HG03439 (cell line): ENCODE measurements at regions not wholly inside any gene's neighbourhood (a gene's known extent, or its start where the extent isn't known, plus 50 kb on each side); places are given as distances from the start of the nearest gene placed in this dataset.
"Not testable (repeated sequence)": the region's sequence is repeated elsewhere in the genome, so short reads cannot be mapped to it uniquely, and the experiment has no call there.

Experiments used
- ATAC-seq: cut with Tn5 transposase; IDR thresholded peaks from one replicate; pipeline ENCODE4 v1.9.1; 2021; ENCODE audit warnings: mild to moderate bottlenecking, moderate library complexity; ENCODE audit not compliant: unreplicated experiment

DNA sequence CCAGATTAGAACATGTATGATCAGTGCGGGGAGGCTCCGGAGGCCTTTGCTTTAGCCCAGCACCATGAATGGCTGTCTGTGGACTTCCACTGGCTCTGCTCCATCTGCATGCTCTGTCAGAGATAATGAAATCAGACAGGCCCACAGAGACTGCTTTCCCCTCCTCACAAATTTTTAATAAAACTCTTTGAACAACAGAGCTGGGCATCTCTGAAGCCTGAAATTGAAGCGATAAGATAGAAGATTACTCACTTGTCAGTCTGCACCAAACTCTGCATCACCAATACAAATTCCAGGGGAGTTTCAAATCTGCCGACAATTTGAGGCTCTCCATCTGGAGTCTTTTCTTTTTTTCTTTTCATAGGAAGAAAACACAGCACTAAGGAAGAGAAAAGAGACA, 110.0 kb downstream of the DYRK2 start:
- no peak for ATAC-seq

DNA sequence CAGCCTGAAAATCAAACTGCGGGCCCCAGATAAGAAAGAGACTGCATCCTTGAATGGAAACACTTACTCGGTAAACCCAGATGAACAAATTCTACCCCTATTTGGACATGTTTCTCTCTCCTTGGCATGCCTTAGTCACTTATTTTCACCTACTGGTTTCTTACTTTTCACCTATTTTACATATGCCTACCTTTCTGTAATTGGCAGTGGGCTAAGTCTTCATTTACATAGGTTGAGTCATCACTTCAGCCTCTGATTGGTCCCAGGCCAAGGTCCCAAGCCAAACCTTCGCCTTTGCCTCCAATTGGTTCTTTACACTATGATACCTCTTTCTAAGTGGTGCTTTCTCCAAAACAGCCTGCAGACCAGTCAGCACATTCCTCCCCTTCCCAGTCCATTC, 111.3 kb downstream of the DYRK2 start:
- ATAC-seq: no peak

DNA sequence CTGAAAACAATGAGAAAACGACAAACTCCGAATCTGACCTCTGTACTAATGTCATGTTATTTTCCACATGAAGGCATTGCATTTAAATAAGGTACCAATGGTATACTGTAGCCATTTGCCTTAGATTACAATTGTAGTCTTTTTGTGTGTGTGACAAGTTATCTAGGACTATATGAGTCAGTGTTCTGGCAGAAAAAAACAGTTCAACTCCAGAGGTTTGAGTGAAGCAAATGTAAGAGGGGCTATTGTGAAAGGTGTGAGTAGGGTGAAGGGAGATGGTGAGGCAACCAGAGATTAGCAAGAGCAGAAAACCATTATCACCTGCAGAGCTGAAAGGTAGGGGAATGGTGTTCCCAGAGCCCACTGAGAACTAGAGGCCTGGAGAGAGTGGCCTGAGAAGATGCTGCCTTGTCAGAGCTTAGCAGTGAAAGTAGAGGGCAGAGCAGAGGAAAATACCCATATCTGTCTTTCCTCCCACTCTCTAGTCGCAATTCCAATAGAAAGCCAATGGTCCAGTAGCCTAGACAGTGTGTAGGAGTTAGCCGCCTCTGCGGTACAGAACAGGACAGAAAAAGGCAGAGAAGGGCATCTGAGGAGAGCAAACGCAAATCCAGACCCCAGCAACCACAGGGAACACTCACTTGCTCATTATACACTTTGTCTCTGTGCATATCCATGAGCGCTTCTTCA, 112.2 kb downstream of the DYRK2 start:
- no peak for ATAC-seq

DNA sequence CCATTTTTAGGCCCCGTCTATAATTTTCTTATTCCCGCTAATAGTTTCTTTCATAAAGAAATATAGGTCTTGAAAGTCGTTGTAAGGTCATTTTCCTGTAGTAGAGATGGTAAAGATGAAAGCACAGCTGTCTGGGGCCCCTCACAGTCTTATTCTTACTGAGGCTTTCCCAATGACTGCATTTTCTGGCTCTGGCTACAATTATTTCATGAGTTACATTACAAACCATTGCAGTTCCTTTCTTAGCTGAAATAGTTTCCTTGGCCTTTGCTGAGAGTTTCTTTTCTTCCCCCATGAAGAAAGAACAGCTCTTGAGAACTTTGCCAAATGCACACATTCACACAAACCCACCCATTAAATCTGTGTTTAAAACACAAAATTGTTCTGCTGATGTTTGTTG, 113.0 kb downstream of the DYRK2 start:
- no peak for ATAC-seq

DNA sequence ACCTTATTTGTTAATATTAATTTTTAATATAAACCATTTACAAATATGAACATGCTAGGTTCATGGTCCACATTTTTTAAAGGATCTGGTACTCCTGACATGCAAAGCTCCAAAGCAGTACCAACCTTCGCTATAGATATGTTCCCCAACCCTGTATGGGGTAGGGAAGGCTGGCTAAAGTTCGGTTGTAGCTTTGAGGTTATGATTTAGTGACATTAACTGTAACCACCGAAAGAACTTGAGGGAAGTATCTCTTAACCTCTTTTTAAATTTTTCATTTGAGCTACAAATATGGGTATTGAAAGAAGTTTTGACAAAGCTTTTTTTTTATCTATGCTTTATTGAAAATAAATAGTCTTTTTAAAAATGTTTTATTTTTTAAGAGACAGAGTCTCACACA, 115.5 kb downstream of the DYRK2 start:
- ATAC-seq: no peak

DNA sequence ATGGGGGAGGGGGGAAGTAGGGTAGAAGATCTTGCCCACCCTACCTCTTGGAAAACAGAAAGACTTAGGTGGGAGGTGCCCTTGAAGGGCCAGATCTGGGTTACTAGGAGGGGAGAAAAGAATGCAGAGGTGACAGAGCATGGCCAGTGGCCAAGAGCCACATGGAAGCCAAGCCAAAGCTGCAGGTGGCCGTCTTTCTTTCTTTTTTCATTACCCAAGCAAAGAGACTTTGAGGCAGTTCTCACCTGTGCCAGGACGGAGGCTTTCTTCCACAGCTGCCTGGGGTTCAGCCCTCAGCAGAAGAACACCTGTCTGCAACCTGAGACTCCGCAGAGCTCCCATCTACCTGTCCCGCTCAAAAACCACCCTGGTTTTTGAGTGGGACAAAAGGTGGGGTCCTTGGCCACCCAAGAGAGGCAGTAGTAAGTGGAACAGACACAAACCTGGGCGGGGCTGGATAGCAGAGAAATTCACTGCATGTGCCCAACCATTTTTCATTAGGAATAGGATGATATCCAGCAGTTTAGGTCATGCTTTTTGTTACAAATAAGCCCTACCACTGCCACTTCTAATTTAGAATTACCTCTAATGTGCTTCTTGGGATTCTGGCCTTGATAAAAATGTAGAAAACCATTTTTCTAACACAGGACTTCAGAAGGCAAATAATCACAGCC, 116.5 kb downstream of the DYRK2 start:
- ATAC-seq: no peak

DNA sequence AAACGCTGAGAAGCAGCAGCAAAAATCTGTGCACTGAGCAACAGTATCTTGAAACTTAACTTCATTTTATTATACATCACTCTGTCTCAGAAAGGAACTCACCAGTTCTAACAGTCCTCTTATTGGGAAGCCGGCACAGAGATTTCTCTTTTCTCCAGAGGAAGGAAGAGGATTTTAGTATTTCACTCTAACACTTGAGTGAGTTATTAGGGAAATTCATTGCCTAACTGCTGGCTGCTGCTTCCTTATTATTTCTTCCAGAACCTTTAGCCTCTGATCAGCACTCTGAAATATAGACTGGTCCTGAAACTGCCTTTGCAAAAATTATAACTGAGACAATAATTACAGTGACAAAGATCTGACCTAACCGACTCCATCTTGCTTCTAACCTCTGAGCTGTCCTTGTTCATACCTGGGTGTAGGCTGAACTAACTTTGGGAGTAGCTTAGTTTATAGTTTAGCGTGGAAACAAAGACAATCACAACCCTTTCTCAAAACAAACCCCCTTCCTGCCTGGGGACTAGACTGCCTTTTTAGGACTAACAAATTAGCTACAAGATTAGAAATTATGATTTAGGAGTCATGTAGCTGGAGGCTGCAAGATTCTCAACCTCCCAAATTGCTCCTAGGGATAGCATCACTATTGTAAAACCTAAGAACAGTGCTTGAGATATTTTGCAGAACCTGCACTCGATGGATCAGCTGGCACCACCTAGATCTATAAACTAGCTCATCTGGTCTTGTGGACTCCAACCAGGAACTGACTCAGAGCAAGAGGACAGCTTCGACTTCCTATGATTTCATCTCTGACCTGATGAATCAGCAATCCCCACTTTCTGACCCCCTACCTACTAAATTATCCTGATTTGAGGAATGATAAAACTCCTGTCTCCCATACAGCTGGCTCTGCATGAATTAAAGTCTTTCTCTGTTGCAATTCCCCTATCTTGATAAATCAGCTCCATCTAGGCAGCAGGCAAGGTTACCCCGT, 117.5 kb downstream of the DYRK2 start:
- no peak for ATAC-seq

DNA sequence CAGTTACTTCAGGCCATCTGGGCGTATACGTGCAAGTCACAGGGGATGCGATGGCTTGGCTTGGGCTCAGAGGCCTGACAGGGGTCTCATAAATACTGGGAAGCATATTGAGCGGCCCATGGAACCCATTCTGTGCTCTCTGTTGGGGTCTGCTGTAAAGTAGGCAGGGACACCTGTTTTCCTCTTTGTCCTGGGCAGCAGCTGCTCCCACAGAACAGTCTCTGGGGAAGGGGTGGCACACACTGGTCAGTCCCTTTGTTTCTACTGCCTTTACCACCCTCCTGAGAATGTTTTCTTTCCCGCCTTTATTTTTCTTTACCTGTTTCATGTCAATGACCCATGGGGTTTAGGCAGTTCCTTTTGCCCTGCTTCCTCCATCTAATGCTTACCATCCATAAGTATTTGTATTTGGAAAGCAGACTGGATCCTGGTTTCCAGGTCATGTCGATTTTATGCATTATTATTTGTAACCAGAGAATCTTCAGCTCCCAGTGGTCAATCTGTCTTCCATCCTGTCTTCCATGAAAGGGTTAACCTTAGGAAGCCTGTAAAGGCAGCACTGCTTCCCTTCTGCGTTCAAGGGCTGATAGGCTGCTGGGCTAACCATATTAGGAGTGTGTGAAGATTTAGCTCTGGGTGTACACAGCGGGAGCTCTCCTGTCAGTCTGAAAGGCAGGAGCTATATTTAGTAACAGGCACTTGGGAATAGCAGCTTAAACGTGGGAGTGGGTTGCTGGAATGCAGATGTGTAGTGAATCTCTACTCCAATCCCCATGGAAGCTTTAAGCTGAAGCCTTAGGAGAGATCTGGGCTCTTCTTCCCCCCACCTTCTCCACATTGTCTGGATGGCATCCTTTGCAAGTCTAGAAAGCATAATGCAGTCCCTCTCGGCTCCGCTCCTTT, 124.0 kb downstream of the DYRK2 start:
- no peak for ATAC-seq

DNA sequence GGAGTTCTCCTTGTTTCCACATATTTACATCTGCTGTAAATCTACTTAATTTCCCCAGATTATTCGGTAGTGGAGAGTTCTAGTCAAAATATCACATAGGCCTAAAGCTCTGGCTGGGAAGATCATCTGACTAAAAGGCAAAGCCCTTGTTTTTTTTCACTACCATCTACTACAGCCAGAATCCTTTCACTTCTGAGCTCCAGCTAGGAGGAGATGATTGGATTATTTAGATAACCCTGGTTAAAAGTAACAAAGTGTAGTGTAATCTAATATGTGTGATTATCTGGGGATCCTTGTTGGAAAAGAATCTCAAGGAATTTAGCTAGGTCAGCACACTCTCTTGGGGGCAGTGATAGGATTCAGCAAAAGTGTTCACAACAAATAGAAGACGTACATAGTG, 125.4 kb downstream of the DYRK2 start:
- ATAC-seq: no peak

DNA sequence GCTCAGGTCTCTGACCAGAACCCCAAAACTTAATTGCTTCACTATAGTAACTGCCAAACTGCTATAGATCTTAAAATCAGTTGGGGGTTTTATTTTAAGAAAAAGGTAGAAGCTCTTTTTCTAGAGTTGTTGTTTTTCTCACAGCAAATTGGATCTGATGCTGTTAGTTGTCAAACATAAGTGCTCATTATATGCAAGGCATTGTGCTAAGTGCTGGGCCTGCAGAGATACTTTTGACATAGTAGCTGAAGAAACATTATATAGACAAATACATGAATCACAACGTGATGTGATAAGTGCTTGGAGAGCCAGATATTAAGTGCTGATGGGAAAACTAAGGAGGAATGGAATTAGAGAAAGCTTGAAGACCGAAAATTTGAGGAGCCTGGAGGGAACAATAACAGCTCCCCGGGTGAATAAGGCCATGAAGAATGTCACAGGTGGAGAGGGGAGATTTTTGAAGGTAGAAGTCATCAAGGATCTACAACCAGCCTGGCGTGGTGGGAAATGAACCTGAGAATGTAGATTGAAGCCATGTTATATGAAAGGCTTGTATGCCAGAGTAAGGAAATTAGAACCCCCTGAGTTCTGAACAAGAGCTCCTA, 126.5 kb downstream of the DYRK2 start:
- no peak for ATAC-seq

DNA sequence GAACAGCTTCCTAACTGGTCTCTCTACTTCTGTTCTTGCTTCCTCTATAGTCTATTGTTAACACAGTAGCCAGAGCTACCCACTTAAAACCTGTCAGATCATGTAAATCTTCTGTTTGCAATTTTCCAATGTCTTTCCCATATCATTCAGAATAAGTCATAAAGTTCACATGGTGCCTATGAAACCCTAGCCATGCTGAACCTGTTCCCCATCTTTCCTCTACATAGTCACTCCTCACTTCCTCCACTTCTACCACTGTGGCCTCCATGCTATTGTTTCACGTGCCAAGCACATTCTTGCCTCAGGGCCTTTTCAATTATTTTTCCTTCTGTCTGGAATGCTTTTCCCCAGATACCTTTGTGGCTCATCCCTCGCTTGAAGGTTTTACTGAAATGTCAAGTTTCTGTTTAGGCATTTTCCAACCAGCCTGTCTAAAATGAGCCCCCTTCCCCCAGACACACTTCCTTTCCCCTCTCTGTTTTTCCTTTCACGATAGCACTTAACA, 132.1 kb downstream of the DYRK2 start:
- ATAC-seq: no peak

DNA sequence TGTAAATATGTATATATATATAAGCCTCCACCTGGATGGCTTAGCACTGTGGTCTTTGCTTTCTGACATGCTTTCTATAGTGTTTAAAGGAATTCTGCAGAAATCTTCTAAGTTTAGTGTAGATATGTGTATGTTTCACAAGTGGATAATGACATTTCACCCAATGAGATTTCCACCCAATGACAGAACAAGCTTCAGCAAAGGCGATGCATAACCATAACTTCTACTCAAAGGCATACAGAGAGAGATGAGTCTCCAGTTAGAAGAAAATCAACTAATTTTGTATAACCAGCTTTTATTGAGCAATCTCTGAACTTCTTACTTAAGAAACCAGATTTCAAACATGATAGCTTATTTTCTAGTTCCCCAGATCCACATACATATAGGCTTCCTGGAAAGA, 134.0 kb downstream of the DYRK2 start:
- ATAC-seq: no peak

DNA sequence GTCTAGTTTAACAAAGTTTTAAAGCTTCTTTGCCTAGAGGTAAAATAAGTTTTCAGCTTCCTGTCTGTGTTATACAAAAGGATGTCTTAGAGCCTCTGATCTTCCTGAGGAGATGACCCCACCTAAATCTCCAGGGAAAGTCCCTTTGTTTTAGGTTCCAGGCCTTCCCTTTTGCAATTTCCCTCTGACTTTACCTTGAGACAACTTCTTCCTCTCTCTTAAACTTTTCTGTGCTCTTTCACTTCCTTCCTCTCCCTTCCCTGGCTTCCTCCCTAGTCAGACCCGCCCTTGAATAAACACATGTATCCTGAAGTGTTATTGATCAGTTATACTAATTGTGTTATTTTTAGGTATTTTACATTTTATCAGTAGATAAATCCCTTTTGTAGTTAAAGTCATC, 134.8 kb downstream of the DYRK2 start:
- no peak for ATAC-seq

DNA sequence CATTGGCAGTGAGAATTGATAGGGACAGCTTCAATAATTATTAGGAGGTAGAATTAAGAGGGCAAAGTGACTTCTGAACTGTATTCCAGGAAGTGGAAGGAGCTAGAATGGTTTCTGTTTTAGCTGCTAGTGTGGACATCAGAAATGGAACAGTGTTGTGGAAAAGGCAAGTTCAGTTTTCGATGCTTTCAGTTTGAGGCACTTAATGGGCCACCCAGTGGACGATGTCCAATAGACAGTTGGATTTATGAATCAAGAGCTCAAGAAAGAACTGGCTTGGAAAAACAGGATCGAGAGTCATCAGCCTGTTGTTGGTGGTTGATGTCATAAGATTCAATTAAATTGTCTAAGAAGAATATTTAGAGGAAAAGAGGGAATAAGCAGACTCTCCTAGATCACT, 136.3 kb downstream of the DYRK2 start:
- ATAC-seq: no peak

DNA sequence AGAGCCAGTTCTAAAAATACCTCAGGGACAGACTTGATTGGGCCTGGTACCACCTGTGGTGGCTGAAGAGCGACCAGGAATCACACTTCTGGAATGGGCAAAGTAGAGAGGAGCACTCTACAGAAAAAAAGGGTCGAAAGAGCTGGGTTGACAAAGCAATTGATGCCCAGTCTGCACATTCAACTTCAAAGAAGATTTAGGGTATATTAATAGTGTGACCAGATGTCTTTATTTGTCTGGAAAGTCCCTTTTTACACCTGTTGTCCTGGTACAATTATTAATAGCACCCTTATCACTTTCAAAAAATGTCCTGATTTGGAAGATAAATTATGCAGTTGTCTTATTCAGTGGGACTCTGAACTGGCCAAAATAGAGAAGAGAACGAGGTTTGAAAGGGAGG, 137.5 kb downstream of the DYRK2 start:
- no peak for ATAC-seq

DNA sequence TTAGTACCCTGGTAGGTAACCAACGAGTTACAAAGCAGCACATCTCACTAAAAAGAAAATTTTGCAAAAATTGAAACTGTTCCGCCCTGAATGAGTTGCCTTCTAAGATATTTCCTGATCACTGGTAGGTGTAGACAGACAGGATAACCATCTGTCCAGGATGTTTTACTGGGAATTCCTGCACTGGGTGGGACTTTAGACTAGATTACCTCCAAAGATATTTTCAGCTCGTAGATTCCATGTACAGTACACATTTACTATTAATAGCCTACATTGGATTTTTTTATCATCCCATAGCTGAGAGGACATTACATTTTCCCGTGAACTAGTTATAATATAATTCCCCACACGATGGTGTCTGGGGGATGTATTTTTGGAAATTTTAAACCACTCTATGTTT, 139.6 kb downstream of the DYRK2 start:
- no peak for ATAC-seq

DNA sequence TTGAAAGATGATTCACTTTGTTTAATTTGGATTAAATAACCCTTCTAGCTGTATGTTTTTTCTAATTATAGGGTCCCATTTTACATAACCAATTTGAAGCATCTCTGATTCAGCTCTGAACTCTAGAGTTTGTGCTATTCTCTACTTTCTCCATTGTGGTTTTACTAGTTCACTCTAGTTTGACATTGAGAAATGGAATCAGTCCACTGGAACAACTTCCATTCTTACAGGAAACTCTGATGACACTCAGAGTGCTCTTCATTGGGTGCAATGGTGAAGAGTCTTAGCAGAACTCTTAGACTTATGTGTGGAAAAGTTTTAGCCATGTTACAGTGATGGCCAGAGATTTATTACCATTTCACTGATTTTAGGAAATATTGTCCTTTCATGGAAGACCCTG, 140.7 kb downstream of the DYRK2 start:
- no peak for ATAC-seq

DNA sequence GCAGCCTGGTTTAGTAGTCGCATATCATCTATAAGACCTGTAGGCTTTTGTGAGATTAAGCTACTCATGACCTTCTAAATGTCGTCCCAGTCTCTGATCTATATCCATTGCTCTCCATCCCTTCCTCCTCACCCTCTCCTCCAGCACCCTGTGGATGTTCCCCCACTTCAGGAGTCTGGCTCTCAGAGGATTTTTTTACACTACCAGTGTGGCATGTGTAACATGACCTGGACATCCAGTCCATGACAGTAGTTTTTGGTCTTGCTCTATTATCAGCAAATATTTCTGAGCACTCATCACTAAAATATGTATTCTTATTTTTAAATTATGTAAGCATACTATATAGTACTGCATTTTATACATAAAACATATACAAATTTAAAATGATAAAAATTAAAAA, 142.1 kb downstream of the DYRK2 start:
- no peak for ATAC-seq

DNA sequence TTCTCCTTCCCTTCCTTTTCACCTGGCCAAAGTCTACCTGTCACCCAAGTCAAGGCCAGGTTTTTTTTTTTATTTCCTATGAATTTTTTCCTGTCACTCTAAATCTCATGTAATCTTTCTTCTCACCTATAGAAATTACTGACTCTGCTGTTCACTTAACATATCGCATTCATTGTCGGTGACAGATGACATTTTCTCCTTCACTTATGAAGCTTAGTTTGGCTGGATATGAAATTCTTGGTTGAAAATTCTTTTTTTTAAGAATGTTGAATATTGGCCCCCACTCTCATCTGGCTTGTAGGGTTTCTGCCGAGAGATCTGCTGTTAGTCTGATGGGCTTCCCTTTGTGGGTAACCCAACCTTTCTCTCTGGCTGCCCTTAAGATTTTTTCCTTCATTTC, 142.8 kb downstream of the DYRK2 start:
- not testable (repeated sequence) for ATAC-seq

DNA sequence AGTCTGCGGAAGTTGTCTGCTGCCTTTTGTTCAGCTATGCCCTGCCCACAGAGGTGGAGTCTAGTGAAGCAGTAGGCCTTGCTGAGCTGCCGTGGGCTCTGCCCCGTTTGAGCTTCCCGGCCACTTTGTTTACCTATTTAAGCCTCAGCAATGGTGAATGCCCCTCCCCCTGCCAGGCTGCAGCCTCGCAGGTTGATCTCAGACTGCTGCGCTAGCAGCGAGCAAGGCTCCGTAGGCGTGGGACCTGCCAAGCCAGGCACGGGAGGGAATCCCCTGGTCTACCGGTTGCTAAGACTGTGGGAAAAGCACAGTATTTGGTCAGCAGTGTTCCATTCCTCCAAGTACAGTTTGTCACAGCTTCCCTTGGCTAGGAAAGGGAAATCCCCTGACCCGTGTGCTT, 143.6 kb downstream of the DYRK2 start:
- ATAC-seq: no peak
